ENCODE measurements at regions not wholly inside any gene's neighbourhood (a gene's known extent, or its start where the extent isn't known, plus 50 kb on each side); places are given as distances from the start of the nearest gene placed in this dataset.

- no peak for TF ChIP-seq POLR2A (IDR thresholded peaks at IDR 0.05; ENCODE audit: low read length)
- TF ChIP-seq JUNB (IDR thresholded peaks at IDR 0.05): no peak
Measured at GRCh38 chr5:116959843-116960242, 385.2 kb upstream of the SEMA6A start.
